ENCODE measurements at regions not wholly inside any gene's neighbourhood (a gene's known extent, or its start where the extent isn't known, plus 50 kb on each side); places are given as distances from the start of the nearest gene placed in this dataset.

DNA sequence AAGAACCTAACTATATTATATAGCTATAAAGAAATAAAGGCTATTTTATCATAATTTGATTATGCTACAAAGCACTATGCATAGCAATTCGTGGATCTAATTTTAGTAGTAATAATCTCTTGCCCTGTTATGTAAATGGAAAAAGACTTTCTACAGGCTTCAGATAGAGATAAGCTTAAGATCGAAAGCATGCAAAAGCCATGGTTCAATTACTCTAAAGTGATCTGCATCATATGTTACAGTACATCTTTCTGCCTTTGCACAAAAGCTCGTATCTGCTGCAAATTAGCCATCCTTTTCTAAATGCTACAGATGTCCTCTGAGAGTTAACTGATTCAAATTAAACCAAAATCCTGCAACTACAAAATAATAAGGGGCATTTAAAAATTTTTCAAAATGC lies 234.8 kb upstream of the TMEM161B start:
- TF ChIP-seq, protein P1, sequence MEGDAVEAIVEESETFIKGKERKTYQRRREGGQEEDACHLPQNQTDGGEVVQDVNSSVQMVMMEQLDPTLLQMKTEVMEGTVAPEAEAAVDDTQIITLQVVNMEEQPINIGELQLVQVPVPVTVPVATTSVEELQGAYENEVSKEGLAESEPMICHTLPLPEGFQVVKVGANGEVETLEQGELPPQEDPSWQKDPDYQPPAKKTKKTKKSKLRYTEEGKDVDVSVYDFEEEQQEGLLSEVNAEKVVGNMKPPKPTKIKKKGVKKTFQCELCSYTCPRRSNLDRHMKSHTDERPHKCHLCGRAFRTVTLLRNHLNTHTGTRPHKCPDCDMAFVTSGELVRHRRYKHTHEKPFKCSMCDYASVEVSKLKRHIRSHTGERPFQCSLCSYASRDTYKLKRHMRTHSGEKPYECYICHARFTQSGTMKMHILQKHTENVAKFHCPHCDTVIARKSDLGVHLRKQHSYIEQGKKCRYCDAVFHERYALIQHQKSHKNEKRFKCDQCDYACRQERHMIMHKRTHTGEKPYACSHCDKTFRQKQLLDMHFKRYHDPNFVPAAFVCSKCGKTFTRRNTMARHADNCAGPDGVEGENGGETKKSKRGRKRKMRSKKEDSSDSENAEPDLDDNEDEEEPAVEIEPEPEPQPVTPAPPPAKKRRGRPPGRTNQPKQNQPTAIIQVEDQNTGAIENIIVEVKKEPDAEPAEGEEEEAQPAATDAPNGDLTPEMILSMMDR (conservative IDR thresholded peaks at IDR 0.05) = no peak
- no peak for TF ChIP-seq ZFX (IDR thresholded peaks at IDR 0.05)
